Embryonic facial prominence (tissue), 1 donor: ENCODE measurements at regions not wholly inside any gene's neighbourhood (a gene's known extent, or its start where the extent isn't known, plus 50 kb on each side); places are given as distances from the start of the nearest gene placed in this dataset.
"Not testable (repeated sequence)": the region's sequence is repeated elsewhere in the genome, so short reads cannot be mapped to it uniquely, and the experiment has no call there.

ENCODE experiments used
- DNase-seq: peaks from one replicate; pipeline ENCODE4 v3.0.0-alpha.2; 2016; ENCODE audit errors: extremely low spot score

DNA sequence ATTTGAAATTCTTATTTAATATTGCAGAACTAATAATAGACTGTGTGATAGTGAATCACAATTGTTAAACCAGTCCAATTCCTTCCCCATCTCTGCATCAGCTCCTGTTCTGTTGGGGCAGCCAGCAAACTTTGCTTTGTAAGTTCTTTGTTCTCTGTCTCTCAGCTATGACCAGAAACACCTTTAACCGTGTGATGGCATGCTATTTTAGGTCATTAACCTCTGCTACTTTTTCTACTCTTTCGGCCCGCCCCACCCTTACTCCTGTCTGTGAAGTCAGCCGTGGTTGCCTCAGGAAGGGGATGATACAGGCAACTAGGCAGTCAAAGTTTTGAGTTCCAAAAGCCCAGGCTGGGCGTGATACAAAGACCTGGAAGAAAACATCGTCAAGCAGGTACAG is 51.3 kb upstream of the EGFL6 start:
- DNase-seq, result no peak

DNA sequence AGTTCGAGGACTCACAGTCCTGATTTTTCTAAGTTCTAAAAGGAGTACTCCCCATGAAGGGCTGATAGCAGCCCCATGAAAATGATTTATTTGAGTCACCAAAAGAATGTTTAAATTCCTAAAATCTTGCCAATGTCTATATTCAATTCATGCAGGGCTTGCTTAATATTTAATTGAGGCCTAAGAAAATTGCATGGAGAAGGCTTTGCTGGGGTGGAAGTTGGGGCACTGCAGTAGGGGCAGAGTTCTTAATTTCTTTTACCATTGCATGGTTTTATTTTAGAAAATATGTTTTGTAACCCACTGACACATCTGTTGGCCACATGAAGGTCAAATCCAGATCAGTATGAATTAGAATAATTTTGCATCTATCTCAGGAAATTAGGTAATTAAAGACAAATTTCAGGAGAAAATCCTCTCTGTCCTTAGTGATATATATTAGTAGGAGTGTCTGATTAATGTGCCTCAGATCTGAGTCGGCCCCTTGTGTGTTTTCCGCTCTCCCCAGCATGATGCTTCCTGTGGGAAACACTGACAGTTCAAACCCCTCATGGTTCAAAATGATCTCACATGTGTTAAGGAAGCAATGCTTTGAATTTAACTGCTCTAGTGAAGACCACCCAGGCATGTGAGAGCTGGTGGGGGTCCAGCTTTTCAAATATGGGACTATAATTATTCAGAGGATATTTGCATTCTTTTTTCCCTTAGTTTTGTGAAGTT is 54.0 kb upstream of the EGFL6 start:
- DNase-seq, result no peak

DNA sequence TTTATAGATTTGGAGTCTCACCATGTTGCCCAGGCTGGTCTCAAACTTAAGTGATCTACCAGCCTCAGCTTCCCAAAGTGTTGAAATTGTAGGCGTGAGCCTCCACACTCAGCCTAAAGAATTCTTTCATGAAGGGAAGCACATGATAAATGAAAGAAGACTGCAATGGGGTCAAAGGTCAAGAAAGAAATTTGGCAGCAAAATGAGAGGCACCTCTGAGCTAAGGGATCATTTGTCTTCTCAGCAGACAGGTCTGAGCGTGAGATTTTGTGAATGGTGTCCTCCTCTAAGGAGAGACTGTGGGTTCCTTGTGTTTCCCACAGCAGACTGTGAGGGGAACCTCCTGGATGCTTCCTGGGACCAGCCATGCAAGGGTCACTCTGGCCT is 57.5 kb upstream of the EGFL6 start:
- DNase-seq, result no peak

DNA sequence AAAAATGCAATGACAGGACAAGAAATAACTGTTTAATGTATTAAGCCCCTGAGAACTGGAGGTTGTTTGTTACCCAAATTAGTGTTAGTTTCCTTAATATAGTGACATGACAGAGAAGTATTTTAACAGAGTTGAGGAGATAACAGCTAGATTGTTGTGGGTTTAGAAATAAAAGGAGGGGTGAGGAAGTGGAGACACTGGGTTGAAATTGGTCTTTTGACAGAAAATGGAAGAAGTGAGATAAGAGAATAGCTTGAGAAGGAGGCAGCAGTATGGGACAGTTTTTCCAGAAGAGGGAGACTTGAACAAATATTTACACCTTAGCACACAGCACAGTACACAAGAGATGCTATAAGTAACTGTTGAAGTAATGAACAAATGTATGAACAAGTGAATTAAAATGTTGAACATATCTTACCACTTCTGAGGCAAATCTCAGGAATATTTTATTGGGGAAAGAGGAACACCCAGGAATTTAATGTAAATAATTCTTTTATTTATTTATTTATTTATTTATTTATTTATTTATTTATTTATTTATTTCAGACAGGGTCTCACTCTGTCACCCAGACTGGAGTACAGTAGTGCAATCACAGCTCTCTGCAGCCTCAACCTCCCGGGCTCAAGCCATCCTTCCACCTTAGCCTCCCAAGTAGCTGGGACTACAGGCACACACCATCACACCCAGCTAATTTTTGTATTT is 58.0 kb upstream of the EGFL6 start:
- DNase-seq, result no peak

DNA sequence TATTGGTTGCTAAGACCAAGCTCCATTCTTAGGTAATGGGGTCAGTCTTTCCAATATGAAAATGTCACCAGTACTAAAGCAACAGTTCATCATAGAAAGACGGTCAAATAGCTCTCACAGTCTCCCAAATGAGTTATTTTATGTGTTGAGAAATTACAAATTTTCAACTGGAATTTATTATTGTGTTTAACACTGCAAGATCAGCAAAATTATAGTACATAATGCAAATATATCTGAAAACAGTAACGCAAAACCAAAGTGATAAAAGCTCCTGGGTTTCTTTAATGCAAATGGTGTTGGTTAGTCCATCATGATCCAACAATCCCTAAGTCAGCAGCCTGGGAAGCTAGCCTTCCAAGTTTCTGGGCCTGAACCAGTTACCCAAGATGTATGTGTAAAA is 61.5 kb upstream of the EGFL6 start:
- no peak for DNase-seq

DNA sequence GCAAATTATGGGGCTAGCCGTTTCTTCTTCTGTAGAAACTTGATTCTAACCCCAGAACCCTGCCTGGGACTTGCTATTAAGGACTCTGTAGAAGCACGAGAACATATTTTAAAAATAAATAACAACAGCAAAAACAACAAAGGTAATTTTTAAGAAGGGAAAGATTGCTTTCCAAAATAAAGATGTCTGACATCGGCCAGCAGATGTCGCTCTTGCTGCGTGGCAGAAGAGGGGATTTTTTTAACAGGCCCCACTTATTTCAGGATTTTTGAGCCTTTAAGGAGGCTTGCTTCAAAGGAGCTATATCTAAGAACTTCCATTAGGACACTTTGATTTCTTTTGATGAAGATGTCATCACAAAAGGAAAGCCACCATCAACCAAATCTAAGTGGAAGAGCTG is 62.8 kb upstream of the EGFL6 start:
- DNase-seq, result no peak

DNA sequence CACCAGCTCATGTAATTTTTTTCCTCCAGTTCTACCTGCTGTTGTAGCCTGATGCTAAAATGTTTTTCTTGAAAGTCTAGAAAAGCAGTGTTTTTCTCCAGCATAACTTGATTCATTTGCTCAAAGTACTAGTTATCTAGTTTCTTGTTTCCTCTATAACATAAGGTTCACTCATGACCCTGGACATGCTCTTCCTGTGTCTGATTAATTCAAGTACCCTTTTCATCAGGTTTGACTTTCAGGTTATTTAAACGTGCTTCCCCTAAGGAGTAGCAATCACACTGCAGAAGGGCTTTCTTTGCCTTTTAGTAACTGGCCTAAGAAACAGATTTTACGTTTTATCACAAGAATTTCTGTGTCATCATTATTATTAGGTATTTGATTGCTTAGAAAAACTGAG is 66.8 kb upstream of the EGFL6 start:
- no peak for DNase-seq

DNA sequence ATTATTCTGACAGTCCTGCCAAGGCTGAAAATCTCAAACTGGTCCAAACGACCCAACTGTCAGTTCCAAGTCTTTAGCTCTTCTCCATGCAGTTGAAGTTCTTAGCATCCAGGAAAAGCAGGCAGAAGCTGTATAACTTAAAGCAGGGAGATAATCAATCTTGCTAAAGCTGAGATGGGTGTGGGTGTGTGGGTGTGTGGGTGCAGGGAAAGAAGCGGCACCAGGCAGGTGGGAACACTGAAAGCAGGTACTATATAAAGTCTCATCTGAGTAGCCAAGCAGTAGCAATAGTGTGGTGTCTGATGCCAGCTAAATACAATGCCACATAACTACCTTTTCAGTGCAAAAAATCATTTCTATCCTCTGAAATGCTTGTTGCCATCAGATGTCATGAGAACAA is 69.7 kb upstream of the EGFL6 start:
- no peak for DNase-seq

DNA sequence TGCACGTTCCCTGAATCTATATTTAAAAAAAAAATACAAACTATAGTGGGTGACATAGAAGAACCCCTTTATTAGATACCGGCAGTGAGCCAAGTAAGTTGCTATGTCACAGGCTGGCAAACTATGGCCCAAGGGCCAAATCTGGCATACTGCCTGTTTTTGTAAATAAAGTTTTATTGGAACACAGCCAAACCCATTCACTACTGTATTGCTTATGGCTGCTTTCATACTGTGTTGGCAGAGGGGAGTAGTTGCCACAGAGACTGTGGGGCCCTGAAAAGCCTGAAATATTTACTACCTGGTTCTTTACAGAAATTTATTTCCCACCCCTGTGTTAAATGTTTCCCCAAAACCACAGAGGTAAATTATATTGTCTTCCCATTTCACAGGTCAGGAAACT is 71.2 kb upstream of the EGFL6 start:
- no peak for DNase-seq

DNA sequence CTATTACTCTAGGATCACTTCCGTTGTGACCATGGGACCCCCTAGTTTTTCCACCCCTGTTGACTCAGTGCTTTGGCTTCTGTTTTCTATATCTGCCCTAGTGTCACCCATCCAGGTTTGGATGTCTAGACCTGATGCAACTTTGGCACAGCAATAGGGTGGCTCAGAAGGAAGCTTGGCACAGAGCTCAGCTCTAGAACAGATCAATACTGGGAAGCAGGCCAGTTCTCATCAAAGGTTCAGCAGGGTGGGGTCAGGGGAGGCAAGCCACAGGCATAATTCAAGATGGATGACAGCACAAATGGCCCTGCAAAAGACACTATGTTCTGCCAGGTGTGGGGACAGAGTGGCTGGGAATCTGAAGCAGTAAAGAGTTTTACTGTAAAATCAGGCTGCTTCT is 74.2 kb upstream of the EGFL6 start:
- DNase-seq, result no peak

DNA sequence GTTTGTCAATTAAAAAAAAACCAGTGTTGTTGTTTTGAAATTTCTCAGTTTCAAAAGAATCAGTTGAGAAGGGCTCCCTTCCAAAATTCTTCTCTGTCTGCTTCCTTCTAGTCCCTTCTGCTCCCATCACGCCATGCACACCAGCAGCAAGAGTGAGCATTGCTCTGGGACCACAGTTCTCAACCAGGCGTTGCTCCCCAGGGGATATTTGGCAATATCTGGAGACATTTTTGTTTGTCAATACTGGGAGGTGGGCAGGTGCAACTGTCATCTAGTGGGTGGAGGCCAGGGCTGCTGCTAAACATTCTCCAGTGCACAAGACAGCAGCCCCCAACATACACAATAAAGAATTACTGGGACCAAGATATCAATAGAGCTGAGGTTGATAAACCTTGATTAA is 74.8 kb upstream of the EGFL6 start:
- DNase-seq, result no peak

DNA sequence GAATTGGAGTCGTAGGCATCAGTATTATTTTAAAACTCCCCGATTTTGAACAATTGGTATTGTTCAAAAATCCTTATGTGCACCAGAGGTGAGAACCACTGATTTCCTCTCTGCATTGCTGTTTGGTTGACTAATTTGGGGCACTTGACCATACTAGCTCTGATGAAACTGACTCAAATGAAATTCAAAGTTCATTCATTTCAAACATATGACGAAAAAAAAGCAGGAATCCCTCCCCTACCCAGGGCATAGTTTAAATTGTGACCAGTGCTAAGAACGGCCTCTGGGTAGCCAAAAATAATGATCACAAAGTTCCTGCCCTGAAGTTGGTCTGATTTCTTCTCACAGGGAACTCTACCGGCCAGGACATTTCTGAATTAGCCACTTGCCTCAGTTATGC is 75.7 kb upstream of the EGFL6 start:
- DNase-seq, result no peak

DNA sequence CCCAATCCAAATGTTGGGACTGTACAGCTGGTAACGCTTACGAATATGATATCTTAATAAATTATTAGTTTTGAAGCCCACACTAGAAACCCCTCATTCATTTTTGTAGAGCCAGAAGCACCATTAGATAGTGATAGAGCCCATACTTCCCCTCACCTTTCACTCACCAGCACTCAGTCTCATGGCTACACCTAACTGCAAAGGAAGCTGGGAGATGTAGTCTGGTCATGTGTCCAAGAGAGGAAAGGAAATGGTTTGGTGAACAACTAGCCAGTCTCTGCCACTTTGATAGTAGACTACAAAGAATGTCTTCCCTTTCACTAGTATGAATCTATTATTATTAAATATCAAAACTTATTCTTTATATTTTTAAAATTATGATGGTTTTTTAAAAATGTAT is 77.1 kb upstream of the EGFL6 start:
- DNase-seq, result no peak

DNA sequence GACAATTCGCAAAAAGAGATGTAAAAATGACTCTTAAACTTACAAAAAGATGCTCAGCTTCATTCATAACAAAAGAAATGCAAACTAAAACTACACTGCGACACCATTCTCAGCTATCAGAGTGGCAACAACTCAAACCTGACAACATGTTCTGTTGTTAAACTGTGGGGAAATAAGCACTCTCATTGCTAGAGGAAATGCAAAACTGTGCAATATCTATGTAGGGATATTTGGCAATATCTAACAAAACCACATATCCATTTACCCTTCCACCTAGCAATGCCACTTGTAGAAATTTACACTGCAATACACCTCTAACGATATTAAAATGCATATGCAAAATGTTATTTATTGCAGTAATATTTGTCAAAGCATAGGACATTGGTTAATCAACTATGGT is 78.3 kb upstream of the EGFL6 start:
- no peak for DNase-seq

DNA sequence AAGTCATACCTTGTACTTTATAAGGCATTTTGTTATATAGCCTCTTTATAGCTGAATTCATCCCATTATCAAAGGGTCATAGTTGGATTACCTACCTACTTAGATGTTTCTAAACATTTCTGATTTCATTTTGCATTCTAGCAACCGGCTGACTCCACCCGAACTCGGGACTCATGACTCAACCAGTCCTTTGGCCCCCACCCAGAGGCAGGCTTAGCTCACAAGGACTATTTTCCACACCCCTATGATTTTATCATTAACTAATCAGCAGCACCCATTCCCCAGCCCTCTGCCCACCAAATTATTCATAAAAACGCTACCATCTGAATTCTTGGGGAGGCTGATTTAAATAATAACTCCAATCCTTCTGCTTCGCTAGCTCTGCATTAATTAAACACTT is 79.9 kb upstream of the EGFL6 start:
- no peak for DNase-seq

DNA sequence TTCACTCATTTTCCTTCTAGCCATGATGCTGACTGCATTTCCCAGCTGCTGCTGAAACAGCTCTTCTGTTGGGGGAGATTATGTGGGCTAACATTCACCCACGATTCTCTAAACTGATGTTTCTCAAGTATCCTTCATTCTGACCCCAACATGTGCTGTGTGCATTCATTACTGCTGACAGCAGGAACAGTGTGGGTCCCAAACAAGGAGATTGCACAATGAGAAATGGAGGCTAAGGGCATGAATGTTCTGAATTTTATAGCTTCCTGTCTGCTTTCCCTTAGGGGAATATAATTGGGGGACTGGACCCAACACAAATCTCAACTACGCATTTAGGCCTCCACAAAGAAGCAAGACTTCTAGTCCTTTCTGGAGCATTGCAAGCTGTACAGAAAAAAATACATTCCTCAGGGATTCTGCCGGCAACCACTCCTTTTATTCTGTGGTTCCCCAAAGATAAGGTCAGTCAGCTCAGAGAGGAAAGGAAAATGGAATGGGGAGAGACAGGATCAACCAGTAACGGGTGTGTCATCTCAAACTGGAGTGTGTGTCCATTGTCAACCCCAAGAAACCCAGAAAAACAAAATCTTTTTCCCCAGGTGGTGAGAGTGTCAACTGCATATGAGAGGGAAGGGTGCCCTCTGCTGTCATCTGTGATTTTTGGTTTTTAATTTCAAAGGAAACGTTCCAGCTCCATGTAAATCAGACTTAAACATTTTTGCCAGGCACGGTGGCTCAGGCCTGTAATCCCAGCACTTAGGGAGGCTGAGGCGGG is 81.5 kb upstream of the EGFL6 start:
- DNase-seq, result peak; percentile 20

DNA sequence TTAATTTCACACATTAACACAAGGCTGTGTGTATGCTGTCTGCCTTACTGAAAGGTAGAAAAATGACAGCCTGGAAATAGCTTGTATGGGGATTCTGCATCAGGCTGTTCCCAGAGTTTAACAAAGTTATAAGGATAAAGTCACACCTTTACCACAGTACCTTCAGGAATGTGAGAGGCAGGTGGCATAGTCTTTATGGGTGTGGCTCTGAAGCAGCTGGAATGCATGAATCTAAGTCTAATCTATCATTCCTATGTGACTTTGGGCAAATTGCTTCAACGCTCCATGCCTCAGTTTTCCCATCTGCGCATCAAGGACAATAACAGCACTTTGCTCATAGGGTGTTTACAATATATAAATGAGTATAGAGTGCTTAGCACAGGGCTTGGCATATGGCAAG is 84.2 kb upstream of the EGFL6 start:
- DNase-seq, result no peak

DNA sequence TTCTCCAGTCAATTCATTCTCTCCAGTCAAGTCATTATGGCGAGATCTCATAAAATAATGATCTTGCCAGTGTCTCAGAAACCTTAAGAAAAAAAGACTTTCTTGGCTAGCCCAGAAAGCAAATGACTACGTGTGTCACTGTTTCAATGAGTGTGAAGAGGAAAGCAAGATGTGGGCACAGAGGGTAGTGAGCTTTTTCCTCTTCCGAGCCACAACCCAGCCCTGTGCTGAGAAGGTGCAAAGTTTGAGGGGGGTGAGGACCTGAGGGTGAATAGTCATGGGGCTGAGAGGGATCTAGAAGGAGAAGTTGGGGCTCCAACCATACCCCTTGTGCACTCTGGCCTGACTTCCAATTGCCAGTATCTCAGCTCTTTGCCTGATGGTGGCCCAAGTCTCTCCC is 85.6 kb upstream of the EGFL6 start:
- DNase-seq, result no peak

DNA sequence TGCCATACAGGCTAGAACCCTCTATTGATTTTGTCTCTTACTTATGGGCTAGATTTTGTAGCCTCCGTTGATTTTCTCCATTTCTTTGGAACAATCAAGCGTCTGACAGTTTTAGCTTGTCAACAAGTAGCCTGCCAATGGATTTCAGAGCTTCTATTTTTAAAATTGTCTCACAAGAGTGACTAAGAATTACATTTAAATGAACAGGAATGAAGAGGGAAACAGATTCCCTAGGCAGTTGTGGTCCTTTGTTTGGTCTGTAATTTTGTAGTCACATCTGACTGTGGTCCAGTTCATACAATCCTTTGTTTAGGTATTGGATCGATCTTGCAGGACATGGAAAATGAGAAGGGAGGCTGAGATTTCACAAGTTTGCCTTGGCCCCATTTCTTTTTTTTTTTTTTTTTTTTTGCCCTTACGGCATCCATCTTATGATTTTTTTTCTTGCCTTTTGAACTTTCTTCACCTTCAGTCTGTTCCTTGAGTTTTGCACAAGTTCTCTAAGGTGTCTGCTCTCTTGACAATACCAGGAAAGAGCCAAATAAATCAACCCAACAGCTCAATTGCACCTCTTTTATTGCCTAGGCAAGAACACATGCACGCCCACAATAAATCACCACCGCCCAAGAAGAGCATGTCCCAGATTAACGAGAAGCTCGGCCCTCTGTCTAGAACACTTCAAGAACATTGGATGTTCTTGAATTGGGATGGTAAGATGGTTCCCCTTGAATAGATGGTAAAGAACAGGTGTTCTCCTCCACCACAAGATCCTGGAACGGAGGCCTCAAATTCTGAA is 86.5 kb upstream of the EGFL6 start:
- no peak for DNase-seq

DNA sequence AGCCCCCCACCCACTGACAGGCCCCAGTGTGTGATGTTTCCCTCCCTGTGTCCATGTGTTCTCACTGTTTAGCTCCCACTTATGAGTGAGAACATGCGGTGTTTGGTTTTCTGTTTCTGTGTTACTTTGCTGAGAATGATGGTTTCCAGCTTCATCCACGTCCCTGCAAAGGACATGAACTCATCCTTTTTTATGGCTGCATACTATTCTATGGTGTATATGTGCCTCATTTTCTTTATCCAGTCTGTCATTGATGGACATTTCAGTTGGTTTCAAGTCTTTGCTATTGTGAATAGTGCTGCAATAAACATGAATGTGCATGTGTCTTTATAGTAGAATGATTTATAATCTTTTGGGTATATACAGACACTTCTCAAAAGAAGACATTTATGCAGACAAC is 88.6 kb upstream of the EGFL6 start:
- DNase-seq, result not testable (repeated sequence)

DNA sequence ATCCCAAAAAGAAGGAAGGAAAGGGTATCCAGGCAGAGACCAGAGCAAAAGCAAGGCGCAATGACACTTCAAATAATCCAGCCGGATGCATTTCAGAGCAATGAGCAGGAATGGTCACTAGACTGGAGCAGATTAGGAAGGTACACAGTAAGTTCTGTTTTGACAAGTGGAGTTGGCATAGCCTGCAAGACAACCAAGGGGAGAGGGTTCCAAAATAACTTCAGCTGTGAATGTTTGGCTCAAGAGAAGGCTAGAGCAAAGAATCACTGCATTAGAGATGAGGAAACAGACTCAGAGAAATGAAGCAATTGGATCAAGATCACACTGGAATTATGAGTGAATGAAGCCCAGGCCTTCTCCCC is 90.0 kb upstream of the EGFL6 start:
- no peak for DNase-seq

DNA sequence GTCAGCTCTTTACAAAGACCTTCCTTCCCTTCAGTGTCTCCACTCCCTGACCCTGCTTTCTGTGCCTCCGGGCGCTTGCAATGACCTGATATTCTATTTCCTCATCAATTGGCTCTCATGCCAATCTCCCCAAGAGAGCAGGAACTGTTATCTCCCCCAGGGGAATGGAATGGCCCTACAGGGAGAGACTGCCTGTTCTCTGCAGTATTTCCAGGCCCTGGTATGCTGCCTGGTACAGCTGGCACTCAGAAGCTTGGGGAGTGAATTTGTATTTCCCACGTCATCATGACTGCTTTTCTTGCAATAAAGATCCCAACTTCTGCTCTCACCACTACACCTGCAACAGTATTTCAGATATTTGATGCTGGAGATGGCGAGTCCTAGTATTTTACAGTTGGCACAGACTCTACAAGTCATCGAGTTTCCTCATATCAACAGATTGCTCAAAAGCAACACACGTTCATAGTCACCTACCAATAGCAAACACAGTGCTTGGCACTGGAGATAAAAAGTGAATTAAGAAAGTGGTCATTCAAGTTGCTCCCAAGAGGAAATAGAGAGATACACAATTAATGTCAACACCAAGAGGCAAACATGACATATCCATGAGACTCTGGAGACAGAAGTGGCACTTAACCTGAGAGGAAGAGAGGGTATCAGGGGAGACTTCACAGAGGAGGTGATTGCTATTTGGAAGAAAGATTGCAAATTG is 90.5 kb upstream of the EGFL6 start:
- DNase-seq, result no peak
